Testis (tissue), 2 donors: ENCODE measurements at regions not wholly inside any gene's neighbourhood (a gene's known extent, or its start where the extent isn't known, plus 50 kb on each side); places are given as distances from the start of the nearest gene placed in this dataset.

Experiments
- DNase-seq: peaks from one replicate; pipeline ENCODE4 v3.0.0-alpha.2; 2019
- H3K27ac ChIP-seq, 2 donors: fragments of 200-600 bp; sonication (generic); one replicate each; pipeline ENCODE4 v1.5.1; 2019
- H3K27me3 ChIP-seq: fragments of 200-600 bp; sonication (generic); one replicate; pipeline ENCODE4 v1.5.1; 2019
- H3K36me3 ChIP-seq: fragments of 200-600 bp; sonication (generic); one replicate; pipeline ENCODE4 v1.5.1; 2017; ENCODE audit warnings: low read depth; ENCODE audit errors: missing control alignments
- H3K4me1 ChIP-seq: fragments of 200-600 bp; sonication (generic); one replicate; pipeline ENCODE4 v1.5.1; 2019
- H3K4me3 ChIP-seq, 2 donors: fragments of 200-600 bp; sonication (generic); one replicate each; pipeline ENCODE4 v1.5.1; 2017 to 2019
- H3K9me3 ChIP-seq: fragments of 200-600 bp; sonication (generic); one replicate; pipeline ENCODE4 v1.5.1; 2017
- POLR2A ChIP-seq: fragments of 450-650 bp; IDR thresholded peaks from one replicate; pipeline ENCODE4 v1.6.1; 2017; ENCODE audit warnings: antibody characterized with exemption, mild to moderate bottlenecking, moderate library complexity
- WGBS, 2 donors: methylation state at CpG; one replicate each; pipeline ENCODE4 v1.1.5; 2018; 5-methylcytosine and 5-hydroxymethylcytosine counted together
- intact Hi-C: fragments of 100-400 bp; cut with DNase I; formaldehyde crosslinking; loops from one replicate; pipeline ENCODE4 v1.15.1; 2023; ENCODE audit warnings: low total_unique reads
- TF ChIP-seq, protein P1 (sequence below), 3 experiments: fragments of 450-650 bp in 2 of 3; fragments of 200-600 bp in 1 of 3; sonication (generic) in 1 of 3; IDR thresholded peaks; one replicate each; pipeline ENCODE4 v1.5.1; 2016 to 2019; ENCODE audit warnings: antibody characterized with exemption in 3 of 3, mild to moderate bottlenecking in 2 of 3, moderate library complexity in 1 of 3

DNA sequence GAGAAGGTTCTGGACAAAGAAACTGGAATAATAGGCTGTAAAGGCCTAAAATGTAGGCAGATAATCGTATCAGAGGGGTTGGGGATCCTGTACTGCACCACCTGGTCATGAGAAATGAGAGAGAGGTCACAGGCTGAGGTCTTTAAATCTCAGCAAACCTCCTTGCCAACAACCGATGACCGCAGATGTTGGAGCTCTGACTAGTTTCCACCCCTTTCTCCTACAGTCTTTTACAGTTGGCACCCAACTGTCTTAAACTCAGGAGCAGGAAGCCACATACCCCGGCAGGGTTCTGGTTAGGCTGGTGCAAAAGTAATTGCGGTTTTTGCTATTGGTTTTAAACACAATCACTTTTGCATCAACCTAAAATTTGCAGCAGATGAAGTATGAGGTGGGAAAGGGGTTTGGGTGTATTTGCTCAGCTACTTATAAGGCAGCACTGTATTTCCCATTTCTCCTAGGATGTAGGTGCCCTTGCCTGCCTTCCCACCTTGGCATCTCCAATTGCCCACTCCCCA, 261.8 kb upstream of the MYOCD start:
- 77 to 78% methylated on average over 5 of the region's 5 CpGs for WGBS, 2 donors
- no peak for DNase-seq
- no peaks in the 10 kb centered on the region for H3K27me3 ChIP-seq
- no peaks in the 10 kb centered on the region for H3K36me3 ChIP-seq
- intact Hi-C loops, result no loop called here
- no peak overlapping the region for H3K4me3 ChIP-seq
- no peak overlapping the region for H3K27ac ChIP-seq
- H3K4me1 ChIP-seq, result no peaks in the 10 kb centered on the region
- no peak for TF ChIP-seq POLR2A
- TF ChIP-seq, protein P1, sequence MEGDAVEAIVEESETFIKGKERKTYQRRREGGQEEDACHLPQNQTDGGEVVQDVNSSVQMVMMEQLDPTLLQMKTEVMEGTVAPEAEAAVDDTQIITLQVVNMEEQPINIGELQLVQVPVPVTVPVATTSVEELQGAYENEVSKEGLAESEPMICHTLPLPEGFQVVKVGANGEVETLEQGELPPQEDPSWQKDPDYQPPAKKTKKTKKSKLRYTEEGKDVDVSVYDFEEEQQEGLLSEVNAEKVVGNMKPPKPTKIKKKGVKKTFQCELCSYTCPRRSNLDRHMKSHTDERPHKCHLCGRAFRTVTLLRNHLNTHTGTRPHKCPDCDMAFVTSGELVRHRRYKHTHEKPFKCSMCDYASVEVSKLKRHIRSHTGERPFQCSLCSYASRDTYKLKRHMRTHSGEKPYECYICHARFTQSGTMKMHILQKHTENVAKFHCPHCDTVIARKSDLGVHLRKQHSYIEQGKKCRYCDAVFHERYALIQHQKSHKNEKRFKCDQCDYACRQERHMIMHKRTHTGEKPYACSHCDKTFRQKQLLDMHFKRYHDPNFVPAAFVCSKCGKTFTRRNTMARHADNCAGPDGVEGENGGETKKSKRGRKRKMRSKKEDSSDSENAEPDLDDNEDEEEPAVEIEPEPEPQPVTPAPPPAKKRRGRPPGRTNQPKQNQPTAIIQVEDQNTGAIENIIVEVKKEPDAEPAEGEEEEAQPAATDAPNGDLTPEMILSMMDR (IDR thresholded peaks at IDR 0.05), result no peak
- H3K9me3 ChIP-seq, result no peaks in the 10 kb centered on the region

DNA sequence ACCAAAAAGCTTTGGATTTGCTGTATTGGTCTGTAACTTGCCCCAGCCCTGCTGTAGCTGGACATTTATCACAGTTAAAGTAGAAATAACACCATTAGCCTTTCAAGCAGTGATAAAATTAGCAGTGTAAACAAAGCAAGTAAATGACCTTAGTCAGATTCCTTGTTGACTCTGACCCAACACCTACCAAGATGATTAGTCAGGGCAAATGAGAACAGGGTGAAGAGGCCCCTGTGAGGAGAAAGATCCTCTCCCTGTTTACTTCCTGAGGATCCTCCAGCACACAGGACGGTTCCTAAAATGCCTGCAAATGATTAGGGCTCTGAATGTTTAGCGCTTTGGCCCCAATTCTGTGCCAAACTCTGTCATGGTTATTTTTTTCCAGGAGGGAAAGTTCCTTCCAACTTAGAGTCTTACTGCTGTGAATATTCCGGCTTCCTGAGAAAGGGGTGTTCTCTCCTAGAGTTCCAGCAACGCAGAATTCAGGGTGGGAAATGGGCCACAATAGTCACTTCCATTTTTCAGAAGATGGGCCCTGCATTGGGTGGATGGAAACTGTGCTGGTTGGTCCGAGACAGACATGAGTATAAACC, 259.0 kb upstream of the MYOCD start:
- no peak overlapping the region for H3K4me3 ChIP-seq
- no peak overlapping the region for H3K27ac ChIP-seq
- no peaks in the 10 kb centered on the region for H3K27me3 ChIP-seq
- intact Hi-C loops, result no loop called here
- no peaks in the 10 kb centered on the region for H3K36me3 ChIP-seq
- no peaks in the 10 kb centered on the region for H3K4me1 ChIP-seq
- no peak for DNase-seq
- WGBS, 2 donors, result 45 to 54% methylated on average over 5 of the region's 5 CpGs
- H3K9me3 ChIP-seq, result no peaks in the 10 kb centered on the region
- TF ChIP-seq, protein P1 (IDR thresholded peaks at IDR 0.05), result no peak
- TF ChIP-seq POLR2A, result no peak

DNA sequence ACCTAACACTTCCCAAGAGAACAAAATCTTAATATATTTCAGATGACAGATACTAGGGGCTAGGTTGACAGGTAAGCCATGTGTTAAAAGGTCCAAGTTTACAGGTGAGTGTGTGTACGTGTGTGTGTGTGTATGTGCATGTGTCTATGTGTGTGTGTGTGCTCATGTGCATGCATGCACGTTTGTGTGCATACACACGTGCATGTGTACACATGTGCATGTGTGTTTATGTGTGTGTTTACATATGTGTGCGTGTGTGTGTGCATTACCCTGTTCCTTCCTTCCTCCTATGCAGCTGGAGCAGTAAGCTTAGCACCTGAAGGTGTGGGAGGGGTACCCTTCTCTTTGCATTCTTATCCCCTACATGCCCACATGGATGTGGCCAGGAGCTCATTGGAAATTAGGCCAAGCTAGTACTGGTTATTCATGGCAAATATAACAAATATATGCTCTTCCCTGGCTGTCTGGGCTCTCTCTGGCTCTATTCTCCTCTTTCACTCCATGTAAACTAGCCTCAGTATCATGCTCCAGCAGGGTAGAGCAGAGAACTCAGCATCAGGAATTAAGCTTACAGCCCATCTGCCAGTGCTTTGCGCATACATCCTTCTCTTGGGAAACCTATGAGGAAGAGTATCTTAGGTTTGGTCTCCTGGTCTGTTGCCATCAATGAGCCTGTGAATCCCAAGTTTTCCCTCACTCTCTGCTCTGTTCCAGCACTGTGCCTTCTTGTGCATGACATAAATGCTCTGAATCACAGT, 258.0 kb upstream of the MYOCD start:
- intact Hi-C loops, result no loop called here
- no peak overlapping the region for H3K4me3 ChIP-seq
- H3K4me1 ChIP-seq, result no peaks in the 10 kb centered on the region
- DNase-seq, result no peak
- no peak for TF ChIP-seq POLR2A
- TF ChIP-seq, protein P1 (IDR thresholded peaks at IDR 0.05), result no peak
- H3K27me3 ChIP-seq, result no peaks in the 10 kb centered on the region
- H3K9me3 ChIP-seq, result no peaks in the 10 kb centered on the region
- H3K27ac ChIP-seq, result no peak overlapping the region
- WGBS, 2 donors, result 56 to 92% methylated on average over 5 of the region's 5 CpGs
- H3K36me3 ChIP-seq, result no peaks in the 10 kb centered on the region

DNA sequence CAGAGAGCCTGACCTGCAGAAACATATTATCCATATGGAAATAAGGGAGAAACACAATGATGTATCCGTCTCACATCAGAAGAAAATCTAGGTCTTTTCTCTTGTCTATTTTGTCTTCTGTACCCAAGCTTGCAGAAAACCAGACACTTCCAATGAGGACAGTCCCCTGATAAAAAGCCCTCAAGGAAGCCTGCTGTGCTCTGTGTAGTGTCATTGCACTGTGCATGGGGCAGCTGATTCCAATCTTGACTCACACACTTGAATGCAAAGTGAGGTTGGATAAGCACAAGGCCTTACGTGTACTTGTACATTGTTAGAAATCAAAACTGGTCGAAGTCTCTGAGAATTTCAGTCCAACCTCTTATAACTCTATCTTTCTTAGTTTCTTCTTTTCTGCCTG, 256.6 kb upstream of the MYOCD start:
- H3K4me3 ChIP-seq, result no peak overlapping the region
- no peaks in the 10 kb centered on the region for H3K27me3 ChIP-seq
- intact Hi-C loops, result no loop called here
- H3K9me3 ChIP-seq, result no peaks in the 10 kb centered on the region
- H3K36me3 ChIP-seq, result no peaks in the 10 kb centered on the region
- TF ChIP-seq POLR2A, result no peak
- TF ChIP-seq, protein P1 (IDR thresholded peaks at IDR 0.05), result no peak
- H3K4me1 ChIP-seq, result no peaks in the 10 kb centered on the region
- WGBS, 2 donors, result 91 to 97% methylated on average over 3 of the region's 3 CpGs
- DNase-seq, result no peak
- H3K27ac ChIP-seq, result no peak overlapping the region

DNA sequence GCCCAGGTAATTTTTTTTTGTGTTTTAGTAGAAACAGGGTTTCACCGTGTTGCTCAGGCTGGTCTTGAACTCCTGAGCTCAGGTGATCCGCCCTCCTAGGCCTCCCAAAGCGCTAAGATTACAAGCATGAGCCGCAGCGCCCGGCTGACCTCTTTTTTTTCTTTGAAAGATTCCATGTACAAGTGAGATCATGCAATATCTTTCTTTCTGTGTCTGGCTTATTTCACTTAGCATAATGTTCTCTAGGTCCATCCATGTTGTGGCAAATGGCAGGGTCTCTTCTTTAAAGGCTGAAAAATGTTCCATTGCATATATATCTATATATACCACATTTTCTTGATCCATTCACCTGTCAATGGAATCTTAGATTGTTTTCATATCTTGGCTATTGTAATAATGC, 255.0 kb upstream of the MYOCD start:
- Histone ChIP-seq H3K4me1 (no peaks in the 10 kb centered on the region), H3K27me3 (no peaks in the 10 kb centered on the region), H3K9me3 (no peaks in the 10 kb centered on the region), H3K27ac (no peak overlapping the region), H3K36me3 (no peaks in the 10 kb centered on the region), H3K4me3 (no peak overlapping the region)
- no peak for DNase-seq
- intact Hi-C loops, result no loop called here
- no peak for TF ChIP-seq POLR2A
- TF ChIP-seq, protein P1 (IDR thresholded peaks at IDR 0.05), result no peak
- 86 to 92% methylated on average over 6 of the region's 6 CpGs for WGBS, 2 donors
